DOHH2 (cell line): ENCODE measurements at regions not wholly inside any gene's neighbourhood (a gene's known extent, or its start where the extent isn't known, plus 50 kb on each side); places are given as distances from the start of the nearest gene placed in this dataset.

ENCODE experiments used
- H3F3A ChIP-seq: fragments of 200-600 bp; sonication (generic), shearing (Covaris generic); 2 replicates; pipeline ENCODE4 v1.6.0; 2016; ENCODE audit warnings: antibody characterized with exemption, mild to moderate bottlenecking; ENCODE audit not compliant: control insufficient read depth, insufficient read depth
- H3K27ac ChIP-seq: fragments of 200-600 bp; sonication (generic); 2 replicates; pipeline ENCODE4 v1.5.1; 2014; ENCODE audit warnings: low read depth, mild to moderate bottlenecking, low read length, moderate library complexity
- H3K27me3 ChIP-seq: fragments of 200-600 bp; sonication (generic); 2 replicates; pipeline ENCODE4 v1.6.1; 2014; ENCODE audit warnings: mild to moderate bottlenecking, low read length, mixed read lengths; ENCODE audit not compliant: control insufficient read depth
- H3K36me3 ChIP-seq: fragments of 200-600 bp; sonication (generic); 2 replicates; pipeline ENCODE4 v1.6.1; 2014; ENCODE audit warnings: mild to moderate bottlenecking, low read length, moderate library complexity, mixed read lengths; ENCODE audit not compliant: control insufficient read depth
- H3K4me1 ChIP-seq: fragments of 200-600 bp; sonication (generic); 2 replicates; pipeline ENCODE4 v1.6.1; 2014; ENCODE audit warnings: mild to moderate bottlenecking, low read length, mixed read lengths; ENCODE audit not compliant: control insufficient read depth
- H3K4me2 ChIP-seq: fragments of 200-600 bp; sonication (generic); 2 replicates; pipeline ENCODE4 v1.6.0; 2014; ENCODE audit warnings: mild to moderate bottlenecking, low read length, moderate library complexity
- H3K4me3 ChIP-seq: fragments of 200-600 bp; sonication (generic); 2 replicates; pipeline ENCODE4 v1.5.1; 2014; ENCODE audit warnings: mild to moderate bottlenecking, low read length, mixed read lengths
- H3K79me2 ChIP-seq: fragments of 200-600 bp; sonication (generic); 2 replicates; pipeline ENCODE4 v1.6.1; 2014; ENCODE audit warnings: mild to moderate bottlenecking, low read length, mixed read lengths; ENCODE audit not compliant: control insufficient read depth
- H3K9me2 ChIP-seq: fragments of 200-600 bp; sonication (generic); replicated peaks from 2 replicates; pipeline ENCODE4 v1.6.1; 2014; ENCODE audit warnings: mild to moderate bottlenecking, low read length, mixed read lengths; ENCODE audit not compliant: control insufficient read depth
- H3K9me3 ChIP-seq: fragments of 200-600 bp; sonication (generic); 2 replicates; pipeline ENCODE4 v1.6.1; 2014; ENCODE audit warnings: antibody characterized with exemption, low read length, mixed read lengths; ENCODE audit not compliant: control insufficient read depth, insufficient read depth
- H4K20me1 ChIP-seq: fragments of 200-600 bp; sonication (generic); 2 replicates; pipeline ENCODE4 v1.6.0; 2014; ENCODE audit warnings: low read depth, mild to moderate bottlenecking, antibody characterized with exemption, low read length, moderate library complexity; ENCODE audit not compliant: control insufficient read depth, insufficient read depth
- EZH2phosphoT487 ChIP-seq: fragments of 200-600 bp; sonication (generic); IDR thresholded peaks from 2 replicates; pipeline ENCODE4 v1.6.1; 2017; ENCODE audit warnings: borderline replicate concordance, mild to moderate bottlenecking, antibody characterized with exemption, low read length, moderate library complexity, mixed read lengths
- TF ChIP-seq, protein P1 (sequence below): fragments of 200-600 bp; sonication (generic); IDR thresholded peaks from one replicate; pipeline ENCODE4 v1.5.1; 2014; ENCODE audit warnings: antibody characterized with exemption, mild to moderate bottlenecking, low read depth, low read length; ENCODE audit not compliant: poor library complexity, severe bottlenecking

- H3K79me2 ChIP-seq, result no peaks in the 10 kb centered on the region
- H3K4me2 ChIP-seq, result no peak overlapping the region
Observed at GRCh38 chr4:106690487-106690886, 321.9 kb upstream of the GIMD1 start.

DNA sequence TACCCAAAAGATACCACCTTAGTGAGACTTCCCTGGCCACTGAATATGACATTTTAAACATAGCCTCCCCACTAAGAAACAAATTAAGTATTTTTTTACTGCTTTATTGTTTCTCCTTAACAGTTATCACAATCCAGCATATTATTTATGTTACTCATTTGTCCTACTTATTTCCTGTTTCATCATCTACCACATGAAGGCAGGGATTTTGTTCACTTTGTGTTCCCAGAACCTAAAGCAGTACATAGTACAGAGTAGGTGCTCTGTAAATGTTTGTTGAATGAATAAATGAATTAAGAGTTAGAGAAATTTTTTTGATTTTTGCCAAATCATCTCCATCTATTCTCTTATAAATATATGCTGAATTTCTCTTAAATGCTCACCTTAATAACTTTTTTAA is 318.4 kb upstream of the GIMD1 start:
- H3K79me2 ChIP-seq, result no peaks in the 10 kb centered on the region
- no peaks in the 10 kb centered on the region for H3K4me1 ChIP-seq
- no peaks in the 10 kb centered on the region for H3K27me3 ChIP-seq
- H3K4me3 ChIP-seq, result no peak overlapping the region
- TF ChIP-seq, protein P1, sequence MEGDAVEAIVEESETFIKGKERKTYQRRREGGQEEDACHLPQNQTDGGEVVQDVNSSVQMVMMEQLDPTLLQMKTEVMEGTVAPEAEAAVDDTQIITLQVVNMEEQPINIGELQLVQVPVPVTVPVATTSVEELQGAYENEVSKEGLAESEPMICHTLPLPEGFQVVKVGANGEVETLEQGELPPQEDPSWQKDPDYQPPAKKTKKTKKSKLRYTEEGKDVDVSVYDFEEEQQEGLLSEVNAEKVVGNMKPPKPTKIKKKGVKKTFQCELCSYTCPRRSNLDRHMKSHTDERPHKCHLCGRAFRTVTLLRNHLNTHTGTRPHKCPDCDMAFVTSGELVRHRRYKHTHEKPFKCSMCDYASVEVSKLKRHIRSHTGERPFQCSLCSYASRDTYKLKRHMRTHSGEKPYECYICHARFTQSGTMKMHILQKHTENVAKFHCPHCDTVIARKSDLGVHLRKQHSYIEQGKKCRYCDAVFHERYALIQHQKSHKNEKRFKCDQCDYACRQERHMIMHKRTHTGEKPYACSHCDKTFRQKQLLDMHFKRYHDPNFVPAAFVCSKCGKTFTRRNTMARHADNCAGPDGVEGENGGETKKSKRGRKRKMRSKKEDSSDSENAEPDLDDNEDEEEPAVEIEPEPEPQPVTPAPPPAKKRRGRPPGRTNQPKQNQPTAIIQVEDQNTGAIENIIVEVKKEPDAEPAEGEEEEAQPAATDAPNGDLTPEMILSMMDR, result no peak
- no peak for TF ChIP-seq EZH2phosphoT487
- H3K9me3 ChIP-seq, result no peaks in the 10 kb centered on the region
- H3K27ac ChIP-seq, result no peak overlapping the region
- no peaks in the 10 kb centered on the region for H3F3A ChIP-seq
- no peak overlapping the region for H3K4me2 ChIP-seq
- no peaks in the 10 kb centered on the region for H3K36me3 ChIP-seq
- no peaks in the 10 kb centered on the region for H3K9me2 ChIP-seq
- no peaks in the 10 kb centered on the region for H4K20me1 ChIP-seq

More at GRCh38 chr4:106690487-106690886, 321.9 kb upstream of the GIMD1 start:
- no peaks in the 10 kb centered on the region for H3F3A ChIP-seq
- no peaks in the 10 kb centered on the region for H3K4me1 ChIP-seq
- no peaks in the 10 kb centered on the region for H3K9me2 ChIP-seq
- no peaks in the 10 kb centered on the region for H4K20me1 ChIP-seq
- TF ChIP-seq, protein P1, result no peak
- TF ChIP-seq EZH2phosphoT487, result no peak
- H3K27ac ChIP-seq, result no peak overlapping the region
- no peaks in the 10 kb centered on the region for H3K36me3 ChIP-seq
- no peak overlapping the region for H3K4me3 ChIP-seq
- no peaks in the 10 kb centered on the region for H3K9me3 ChIP-seq
- no peaks in the 10 kb centered on the region for H3K27me3 ChIP-seq

DNA sequence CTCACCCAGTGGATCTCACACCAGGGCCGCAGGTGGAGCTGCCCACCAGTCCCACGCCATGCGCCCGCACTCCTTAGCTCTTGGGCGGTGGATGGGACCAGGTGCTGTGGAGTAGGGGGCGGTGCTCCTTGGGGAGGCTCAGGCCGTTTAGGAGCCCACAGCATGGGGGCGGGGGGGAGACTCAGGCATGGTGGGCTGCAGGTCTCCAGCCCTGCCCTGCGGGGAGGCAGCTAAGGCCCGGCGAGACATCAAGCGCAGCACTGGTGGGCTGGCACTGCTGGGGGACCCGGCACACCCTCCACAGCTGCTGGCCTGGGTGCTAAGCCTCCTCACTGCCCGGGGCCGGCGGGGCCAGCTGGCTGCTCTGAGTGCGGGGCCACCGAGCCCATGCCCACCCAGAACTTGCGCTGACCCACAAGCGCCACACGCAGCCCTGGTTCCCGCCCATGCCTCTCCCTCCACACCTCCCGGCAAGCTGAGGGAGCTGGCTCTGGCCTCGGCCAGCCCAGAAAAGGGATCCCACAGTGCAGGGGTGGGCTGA is 312.9 kb upstream of the GIMD1 start:
- H3F3A ChIP-seq, result no peaks in the 10 kb centered on the region
- no peaks in the 10 kb centered on the region for H3K9me2 ChIP-seq
- no peaks in the 10 kb centered on the region for H3K9me3 ChIP-seq

More for the DNA sequence above, 312.9 kb upstream of the GIMD1 start:
- Histone ChIP-seq H4K20me1 (no peaks in the 10 kb centered on the region), H3K79me2 (no peaks in the 10 kb centered on the region), H3K4me1 (no peaks in the 10 kb centered on the region), H3K36me3 (no peaks in the 10 kb centered on the region), H3K4me3 (no peak overlapping the region), H3K27ac (no peak overlapping the region), H3K4me2 (no peak overlapping the region), H3K27me3 (no peaks in the 10 kb centered on the region)
- TF ChIP-seq, protein P1, result no peak
- TF ChIP-seq EZH2phosphoT487, result no peak
